ENCODE measurements at regions not wholly inside any gene's neighbourhood (a gene's known extent, or its start where the extent isn't known, plus 50 kb on each side); places are given as distances from the start of the nearest gene placed in this dataset.

GRCh38 chr14:21807975-21808374 is 134.4 kb upstream of the OR4E1 start:
- no peak for DNase-seq
- intact Hi-C loops (cut with DNase I; ENCODE audit: low total_unique reads): no loop called here
- WGBS, 5 donors: 83 to 90% (median 87%) methylated on average over 13 of the region's 13 CpGs
- H3K27me3 ChIP-seq: no peaks in the 10 kb centered on the region
- no peak for TF ChIP-seq EP300 (IDR thresholded peaks at IDR 0.05)
- no peak for TF ChIP-seq POLR2AphosphoS5 (IDR thresholded peaks at IDR 0.05)
- no peak for TF ChIP-seq CTCF (IDR thresholded peaks at IDR 0.05)
- no peak for TF ChIP-seq POLR2A (IDR thresholded peaks at IDR 0.05)
- no peaks in the 10 kb centered on the region for H3K9me3 ChIP-seq
- no peaks in the 10 kb centered on the region for H3K4me1 ChIP-seq
- no peaks in the 10 kb centered on the region for H3K36me3 ChIP-seq
- H3K4me3 ChIP-seq: no peak overlapping the region
- H3K27ac ChIP-seq: no peak overlapping the region

- DNase-seq: no peak
- Histone ChIP-seq H3K4me3 (no peak overlapping the region), H3K27me3 (no peaks in the 10 kb centered on the region), H3K27ac (no peak overlapping the region), H3K36me3 (no peaks in the 10 kb centered on the region), H3K4me1 (no peaks in the 10 kb centered on the region), H3K9me3 (no peaks in the 10 kb centered on the region)
- 63 to 82% (median 71%) methylated on average over 2 of the region's 2 CpGs for WGBS, 5 donors
- no peak for TF ChIP-seq POLR2AphosphoS5 (IDR thresholded peaks at IDR 0.05)
- no peak for TF ChIP-seq POLR2A (IDR thresholded peaks at IDR 0.05)
- no peak for TF ChIP-seq EP300 (IDR thresholded peaks at IDR 0.05)
- TF ChIP-seq CTCF (IDR thresholded peaks at IDR 0.05): no peak
- intact Hi-C loops (cut with DNase I; ENCODE audit: low total_unique reads): no loop called here
Observed at GRCh38 chr14:21804981-21805380, 131.4 kb upstream of the OR4E1 start.

- Histone ChIP-seq H3K36me3 (no peaks in the 10 kb centered on the region), H3K9me3 (no peaks in the 10 kb centered on the region), H3K27me3 (no peaks in the 10 kb centered on the region), H3K4me3 (no peak overlapping the region), H3K4me1 (no peaks in the 10 kb centered on the region), H3K27ac (no peak overlapping the region)
- WGBS, 5 donors: 69 to 81% (median 78%) methylated on average over 1 of the region's 1 CpG
- intact Hi-C loops (cut with DNase I; ENCODE audit: low total_unique reads): no loop called here
- no peak for TF ChIP-seq POLR2A (IDR thresholded peaks at IDR 0.05)
- DNase-seq: no peak
Observed at GRCh38 chr14:21802441-21802840, 128.8 kb upstream of the OR4E1 start.

- Histone ChIP-seq H3K4me1 (no peaks in the 10 kb centered on the region), H3K36me3 (no peaks in the 10 kb centered on the region), H3K4me3 (no peak overlapping the region), H3K9me3 (peaks cover 0 to 14% (median 5%) of the 10 kb centered on the region in 4 donors), H3K27me3 (no peaks in the 10 kb centered on the region), H3K27ac (no peak overlapping the region)
- intact Hi-C loops (cut with DNase I; ENCODE audit: low total_unique reads): no loop called here
- DNase-seq: peak in 1 of 2 donors; percentile 6
- TF ChIP-seq CTCF (IDR thresholded peaks at IDR 0.05) (no peak), POLR2A (IDR thresholded peaks at IDR 0.05) (no peak), EP300 (IDR thresholded peaks at IDR 0.05) (no peak), POLR2AphosphoS5 (IDR thresholded peaks at IDR 0.05) (no peak)
- 36 to 64% (median 43%) methylated on average over 2 of the region's 2 CpGs for WGBS, 5 donors
Observed at GRCh38 chr14:21796916-21797315, 123.3 kb upstream of the OR4E1 start.

- no peak overlapping the region for H3K27ac ChIP-seq
- H3K4me3 ChIP-seq: no peak overlapping the region
- no peaks in the 10 kb centered on the region for H3K36me3 ChIP-seq
- no peaks in the 10 kb centered on the region for H3K4me1 ChIP-seq
- H3K9me3 ChIP-seq: peaks cover 0 to 14% (median 5%) of the 10 kb centered on the region in 4 donors
- TF ChIP-seq EP300 (IDR thresholded peaks at IDR 0.05): no peak
- TF ChIP-seq CTCF (IDR thresholded peaks at IDR 0.05): no peak
- TF ChIP-seq POLR2A (IDR thresholded peaks at IDR 0.05): no peak
- TF ChIP-seq POLR2AphosphoS5 (IDR thresholded peaks at IDR 0.05): no peak
- DNase-seq: no peak
- intact Hi-C loops (cut with DNase I; ENCODE audit: low total_unique reads): no loop called here
- 21 to 44% (median 31%) methylated on average over 2 of the region's 2 CpGs for WGBS, 5 donors
- no peaks in the 10 kb centered on the region for H3K27me3 ChIP-seq
Observed at GRCh38 chr14:21795456-21795855, 121.8 kb upstream of the OR4E1 start.
